Activated naive CD4-positive, alpha-beta T cell treated with anti-CD3 and anti-CD28 coated beads for 36 hours (primary cell): ENCODE measurements at regions not wholly inside any gene's neighbourhood (a gene's known extent, or its start where the extent isn't known, plus 50 kb on each side); places are given as distances from the start of the nearest gene placed in this dataset.
"Not testable (repeated sequence)": the region's sequence is repeated elsewhere in the genome, so short reads cannot be mapped to it uniquely, and the experiment has no call there.

Experiments
- CTCF ChIA-PET: fragments of 350-600 bp; sonication (Branson Sonifier 250); formaldehyde crosslinking; loops from one replicate; lab custom pipeline; 2021; ENCODE audit warnings: antibody characterized with exemption; lab: Charles Lee
- DNase-seq: peaks from one replicate; pipeline ENCODE4 v3.0.0-alpha.2; 2020
- H3K27ac Mint-ChIP-seq: one replicate; pipeline ENCODE4 v1.8.0; 2021; ENCODE audit warnings: mild to moderate bottlenecking, mixed read lengths
- H3K27me3 Mint-ChIP-seq: one replicate; pipeline ENCODE4 v1.8.0; 2021; ENCODE audit warnings: low read depth, mixed read lengths
- H3K36me3 Mint-ChIP-seq: one replicate; pipeline ENCODE4 v1.8.0; 2021; ENCODE audit warnings: low read depth, mixed read lengths
- H3K4me1 Mint-ChIP-seq: one replicate; pipeline ENCODE4 v1.8.0; 2021; ENCODE audit warnings: low read depth, mixed read lengths
- H3K4me3 Mint-ChIP-seq: one replicate; pipeline ENCODE4 v1.8.0; 2021; ENCODE audit warnings: mild to moderate bottlenecking, moderate library complexity, mixed read lengths
- H3K9me3 Mint-ChIP-seq: one replicate; pipeline ENCODE4 v1.8.0; 2021; ENCODE audit warnings: mixed read lengths
- intact Hi-C: fragments of 100-400 bp; cut with micrococcal nuclease; formaldehyde crosslinking; loops from one replicate; pipeline ENCODE4 v1.15.1; 2023

GRCh38 chr16:82301146-82301755 is 131.2 kb upstream of the MPHOSPH6 start:
- Mint-ChIP-seq H3K27me3 (peaks cover 5% of the 10 kb centered on the region), H3K4me1 (no peaks in the 10 kb centered on the region), H3K27ac (no peak overlapping the region), H3K9me3 (peaks cover 2% of the 10 kb centered on the region), H3K36me3 (no peaks in the 10 kb centered on the region), H3K4me3 (no peak overlapping the region)
- DNase-seq, result no peak
- intact Hi-C loops, result no loop called here
- CTCF ChIA-PET, result no interaction called here

GRCh38 chr16:82300374-82300951 is 130.4 kb upstream of the MPHOSPH6 start:
- no peak overlapping the region for H3K27ac Mint-ChIP-seq

DNA sequence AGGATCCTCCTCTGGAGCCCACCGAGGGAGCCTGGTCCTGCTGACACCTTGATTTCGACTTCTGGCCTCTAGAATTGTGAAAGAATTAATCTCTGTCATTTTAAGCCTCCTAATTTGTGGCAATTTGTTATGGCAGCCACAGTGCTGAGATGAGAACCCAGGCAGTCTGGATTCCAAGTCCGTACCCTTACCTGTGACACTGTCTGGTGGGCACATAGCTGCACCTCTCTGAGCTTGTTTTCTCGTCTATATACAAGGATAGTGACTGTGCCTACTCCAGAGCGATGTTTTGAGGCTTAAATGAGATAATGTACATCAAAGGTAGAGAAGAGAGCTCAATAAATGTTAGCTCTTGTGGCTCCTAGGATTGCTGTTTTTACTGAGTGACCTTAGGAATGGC is 128.4 kb upstream of the MPHOSPH6 start:
- Mint-ChIP-seq H3K27me3 (peaks cover 8% of the 10 kb centered on the region), H3K4me3 (no peak overlapping the region), H3K27ac (no peak overlapping the region), H3K36me3 (no peaks in the 10 kb centered on the region), H3K4me1 (no peaks in the 10 kb centered on the region), H3K9me3 (peaks cover 2% of the 10 kb centered on the region)
- intact Hi-C loops, result no loop called here
- no peak for DNase-seq
- CTCF ChIA-PET, result interaction anchor here (0.9 to 1.0 kb wide), 2 partner anchors 34 to 305 kb away, joined by 3 read pairs; no protein-coding TSS in a partner anchor

More at GRCh38 chr16:82300374-82300951, 130.4 kb upstream of the MPHOSPH6 start:
- H3K4me1 Mint-ChIP-seq, result no peaks in the 10 kb centered on the region
- H3K9me3 Mint-ChIP-seq, result peaks cover 2% of the 10 kb centered on the region
- no peaks in the 10 kb centered on the region for H3K36me3 Mint-ChIP-seq
- CTCF ChIA-PET, result no interaction called here
- no peak for DNase-seq
- H3K27me3 Mint-ChIP-seq, result peaks cover 5% of the 10 kb centered on the region
- intact Hi-C loops, result no loop called here
- no peak overlapping the region for H3K4me3 Mint-ChIP-seq

DNA sequence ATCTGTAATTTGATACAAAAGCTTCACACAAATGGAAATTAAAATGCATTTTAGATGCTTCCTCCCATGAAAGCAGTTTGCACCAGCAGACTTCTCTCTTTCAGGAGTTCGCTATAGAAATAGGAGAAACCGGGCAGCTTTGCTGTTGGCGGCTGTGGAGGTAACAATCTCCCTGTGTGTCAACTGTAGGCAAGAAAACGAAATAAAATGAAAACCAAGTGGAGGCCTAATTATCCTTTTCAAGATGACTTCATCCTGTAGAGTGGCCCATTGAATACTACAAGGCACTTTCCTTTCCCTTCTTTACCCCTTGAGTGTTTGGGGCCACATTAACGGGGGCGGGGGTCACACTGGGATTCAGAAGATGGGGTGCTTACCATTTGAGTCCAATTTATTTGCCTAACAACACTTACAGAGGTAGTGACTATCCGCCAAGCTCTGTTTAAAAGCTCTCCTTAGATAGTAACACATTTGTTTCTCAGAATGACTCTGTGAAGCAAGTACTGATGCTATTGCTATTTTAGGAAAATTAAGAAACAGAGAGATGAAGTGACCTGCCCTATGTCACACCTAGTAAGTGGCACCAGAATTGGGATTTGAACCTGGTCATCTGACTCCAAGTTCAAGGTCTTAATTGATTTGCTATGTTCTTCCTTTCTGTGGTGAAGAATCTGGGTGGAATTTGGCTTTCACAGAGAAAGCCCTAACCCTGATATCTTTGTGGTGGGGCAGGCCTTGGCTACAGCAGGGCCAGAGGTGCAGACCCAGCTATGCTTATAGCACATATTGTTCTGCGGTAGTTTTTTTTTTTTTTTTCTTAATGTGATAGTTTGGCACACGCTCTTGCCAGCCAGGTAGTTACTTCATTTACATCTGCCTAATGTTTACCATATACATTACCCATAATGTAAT is 125.5 kb upstream of the MPHOSPH6 start:
- intact Hi-C loops, result no loop called here
- no peak overlapping the region for H3K27ac Mint-ChIP-seq
- CTCF ChIA-PET, result interaction anchor here (0.6 kb wide), 1 partner anchor 121 kb away, joined by 4 read pairs; no protein-coding TSS in a partner anchor

DNA sequence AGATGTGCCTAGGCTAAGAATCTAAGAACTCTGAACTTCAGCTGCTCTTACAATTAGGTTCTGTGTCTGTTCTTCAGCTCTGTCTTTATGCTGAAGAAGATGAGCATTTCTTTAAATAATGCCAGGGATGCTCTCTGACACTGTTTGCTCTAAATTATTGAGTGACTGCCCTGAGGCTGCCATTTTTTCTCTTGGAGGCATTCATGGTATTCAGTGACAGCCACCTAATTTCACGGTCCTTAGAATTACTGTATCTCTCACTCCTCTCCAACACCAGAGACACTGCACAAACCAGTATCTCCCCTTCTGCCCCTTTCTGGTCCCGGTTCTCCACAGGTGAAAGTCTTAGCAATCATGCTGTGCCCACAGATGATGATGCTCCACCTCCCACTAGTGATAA is 123.6 kb upstream of the MPHOSPH6 start:
- Mint-ChIP-seq H3K9me3 (no peaks in the 10 kb centered on the region), H3K27me3 (peaks cover 8% of the 10 kb centered on the region), H3K4me3 (no peak overlapping the region), H3K27ac (no peak overlapping the region), H3K4me1 (no peaks in the 10 kb centered on the region), H3K36me3 (no peaks in the 10 kb centered on the region)
- CTCF ChIA-PET, result no interaction called here
- intact Hi-C loops, result no loop called here
- DNase-seq, result no peak

More for the DNA sequence above, 125.5 kb upstream of the MPHOSPH6 start:
- Mint-ChIP-seq H3K9me3 (no peaks in the 10 kb centered on the region), H3K4me3 (no peak overlapping the region), H3K36me3 (no peaks in the 10 kb centered on the region), H3K27me3 (peaks cover 8% of the 10 kb centered on the region), H3K4me1 (no peaks in the 10 kb centered on the region)
- DNase-seq, result no peak

DNA sequence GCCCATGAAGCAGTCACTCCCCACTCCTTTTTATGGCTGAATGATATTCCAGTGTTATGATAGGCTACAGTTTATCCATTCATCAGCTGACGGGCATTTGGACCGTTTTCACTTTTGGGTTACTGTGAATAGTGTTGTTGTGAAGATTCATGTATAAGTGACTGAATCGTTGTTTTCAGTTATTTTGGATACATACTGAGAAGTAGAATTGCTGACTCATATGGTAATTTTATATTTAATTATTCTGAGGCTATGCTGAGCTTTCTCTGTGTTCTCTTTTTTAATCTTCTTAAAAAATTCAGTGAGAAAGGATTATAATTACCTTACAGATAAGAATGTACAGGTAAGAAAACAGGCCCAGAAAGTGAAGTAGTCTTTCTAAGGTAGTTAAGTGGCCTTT is 117.9 kb upstream of the MPHOSPH6 start:
- no peaks in the 10 kb centered on the region for H3K9me3 Mint-ChIP-seq
- H3K4me3 Mint-ChIP-seq, result no peak overlapping the region
- intact Hi-C loops, result no loop called here
- no peaks in the 10 kb centered on the region for H3K36me3 Mint-ChIP-seq
- DNase-seq, result no peak
- no peaks in the 10 kb centered on the region for H3K27me3 Mint-ChIP-seq
- H3K27ac Mint-ChIP-seq, result no peak overlapping the region
- CTCF ChIA-PET, result no interaction called here
- no peaks in the 10 kb centered on the region for H3K4me1 Mint-ChIP-seq

DNA sequence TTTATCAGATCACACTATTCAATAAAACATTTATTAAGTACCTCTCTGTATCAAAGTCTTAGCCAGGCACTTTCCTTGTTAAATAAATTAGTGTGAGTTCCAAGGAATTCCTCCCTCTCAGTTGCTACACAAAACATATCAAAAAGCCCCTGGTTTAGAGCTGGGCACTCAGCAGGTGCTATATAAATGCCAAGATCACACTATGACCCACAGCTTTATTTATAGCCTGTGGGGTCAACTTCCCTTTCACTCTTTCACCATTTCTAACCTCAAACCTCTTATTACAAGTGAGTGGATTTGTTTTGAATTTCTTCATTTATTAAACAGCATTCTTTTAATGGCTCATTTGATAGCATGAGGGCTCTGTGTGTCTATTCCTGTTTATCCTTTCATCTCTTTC is 112.6 kb upstream of the MPHOSPH6 start:
- no peaks in the 10 kb centered on the region for H3K36me3 Mint-ChIP-seq
- no peaks in the 10 kb centered on the region for H3K4me1 Mint-ChIP-seq
- no peaks in the 10 kb centered on the region for H3K9me3 Mint-ChIP-seq
- no peak overlapping the region for H3K27ac Mint-ChIP-seq
- no peak overlapping the region for H3K4me3 Mint-ChIP-seq
- intact Hi-C loops, result no loop called here
- H3K27me3 Mint-ChIP-seq, result no peaks in the 10 kb centered on the region
- CTCF ChIA-PET, result interaction anchor here (1.0 kb wide), 1 partner anchor 19 kb away, joined by 3 read pairs; no protein-coding TSS in a partner anchor
- no peak for DNase-seq

DNA sequence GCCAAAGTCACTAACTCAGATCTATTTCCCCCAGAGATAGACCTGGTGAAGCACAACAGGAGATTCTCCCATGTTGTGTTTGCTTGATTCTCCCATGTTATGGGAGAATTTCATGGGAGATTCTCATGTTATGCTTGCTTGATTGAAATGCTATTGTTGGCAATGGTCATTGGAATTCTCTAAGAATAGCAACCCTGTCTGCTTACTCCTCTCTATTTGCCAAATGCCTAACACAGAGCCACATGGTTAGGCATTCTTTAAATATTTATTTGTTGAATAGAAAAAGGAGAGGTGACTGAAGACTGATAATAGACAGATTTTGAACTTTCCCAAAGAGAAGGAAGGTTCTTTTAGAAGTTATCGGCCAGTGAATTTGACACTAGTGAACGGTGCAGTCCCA is 111.5 kb upstream of the MPHOSPH6 start:
- intact Hi-C loops, result no loop called here
- Mint-ChIP-seq H3K4me1 (no peaks in the 10 kb centered on the region), H3K27me3 (no peaks in the 10 kb centered on the region), H3K4me3 (no peak overlapping the region), H3K9me3 (no peaks in the 10 kb centered on the region), H3K27ac (no peak overlapping the region), H3K36me3 (no peaks in the 10 kb centered on the region)
- no peak for DNase-seq
- CTCF ChIA-PET, result no interaction called here

- no peaks in the 10 kb centered on the region for H3K27me3 Mint-ChIP-seq
- intact Hi-C loops, result no loop called here
- no peaks in the 10 kb centered on the region for H3K4me1 Mint-ChIP-seq
- no peaks in the 10 kb centered on the region for H3K9me3 Mint-ChIP-seq
- no peak overlapping the region for H3K4me3 Mint-ChIP-seq
- CTCF ChIA-PET, result no interaction called here
- DNase-seq, result no peak
- no peak overlapping the region for H3K27ac Mint-ChIP-seq
- no peaks in the 10 kb centered on the region for H3K36me3 Mint-ChIP-seq
These were observed 110.8 kb upstream of the MPHOSPH6 start for GRCh38 chr16:82280867-82281266.

GRCh38 chr16:82275349-82275748 is 105.3 kb upstream of the MPHOSPH6 start:
- intact Hi-C loops, H3K27ac Mint-ChIP-seq, DNase-seq, H3K4me1 Mint-ChIP-seq, H3K36me3 Mint-ChIP-seq, H3K4me3 Mint-ChIP-seq, H3K9me3 Mint-ChIP-seq, CTCF ChIA-PET, H3K27me3 Mint-ChIP-seq: not testable (repeated sequence)

GRCh38 chr16:82271636-82272035 is 101.6 kb upstream of the MPHOSPH6 start:
- H3K36me3 Mint-ChIP-seq, result no peaks in the 10 kb centered on the region
- DNase-seq, result no peak
- intact Hi-C loops, result no loop called here
- CTCF ChIA-PET, result interaction anchor here (1.0 kb wide), 1 partner anchor 8 kb away, joined by 4 read pairs; no protein-coding TSS in a partner anchor
- H3K4me3 Mint-ChIP-seq, result no peak overlapping the region
- H3K27me3 Mint-ChIP-seq, result peaks cover 12% of the 10 kb centered on the region
- no peaks in the 10 kb centered on the region for H3K9me3 Mint-ChIP-seq
- no peak overlapping the region for H3K27ac Mint-ChIP-seq
- no peaks in the 10 kb centered on the region for H3K4me1 Mint-ChIP-seq

- DNase-seq, CTCF ChIA-PET, H3K27ac Mint-ChIP-seq, H3K9me3 Mint-ChIP-seq, H3K4me1 Mint-ChIP-seq, intact Hi-C loops, H3K36me3 Mint-ChIP-seq, H3K4me3 Mint-ChIP-seq: not testable (repeated sequence)
- H3K27me3 Mint-ChIP-seq, result peaks cover 25% of the 10 kb centered on the region
These were observed 97.7 kb upstream of the MPHOSPH6 start for GRCh38 chr16:82267675-82268074.
